HG03108 (cell line): ENCODE measurements at regions not wholly inside any gene's neighbourhood (a gene's known extent, or its start where the extent isn't known, plus 50 kb on each side); places are given as distances from the start of the nearest gene placed in this dataset.

Experiments used
- ATAC-seq: cut with Tn5 transposase; IDR thresholded peaks from one replicate; pipeline ENCODE4 v1.9.1; 2021; ENCODE audit warnings: moderate library complexity; ENCODE audit not compliant: unreplicated experiment

- ATAC-seq = no peak
Measured at GRCh38 chr20:23207826-23208540, 121.9 kb upstream of the CD93 start.

- no peak for ATAC-seq
Measured at GRCh38 chr20:23206995-23207394, 120.9 kb upstream of the CD93 start.

- no peak for ATAC-seq
Measured at GRCh38 chr20:23206061-23206460, 119.9 kb upstream of the CD93 start.

GRCh38 chr20:23205611-23206041 lies 119.5 kb upstream of the CD93 start:
- no peak for ATAC-seq

- no peak for ATAC-seq
Measured at GRCh38 chr20:23205211-23205610, 119.1 kb upstream of the CD93 start.

GRCh38 chr20:23203951-23204730 lies 118.0 kb upstream of the CD93 start:
- ATAC-seq = no peak

- no peak for ATAC-seq
Measured at GRCh38 chr20:23203310-23203709, 117.2 kb upstream of the CD93 start.

GRCh38 chr20:23201658-23202057 lies 115.5 kb upstream of the CD93 start:
- ATAC-seq = no peak

GRCh38 chr20:23200914-23201313 lies 114.8 kb upstream of the CD93 start:
- ATAC-seq = no peak

GRCh38 chr20:23200413-23200812 lies 114.3 kb upstream of the CD93 start:
- no peak for ATAC-seq

GRCh38 chr20:23199356-23199755 lies 113.2 kb upstream of the CD93 start:
- no peak for ATAC-seq

- no peak for ATAC-seq
Measured at GRCh38 chr20:23198815-23199214, 112.7 kb upstream of the CD93 start.

- no peak for ATAC-seq
Measured at GRCh38 chr20:23197836-23198235, 111.7 kb upstream of the CD93 start.

- ATAC-seq = no peak
Measured at GRCh38 chr20:23195636-23196035, 109.5 kb upstream of the CD93 start.

GRCh38 chr20:23193801-23194384 lies 107.8 kb upstream of the CD93 start:
- ATAC-seq = no peak

- no peak for ATAC-seq
Measured at GRCh38 chr20:23192469-23192868, 106.3 kb upstream of the CD93 start.

- no peak for ATAC-seq
Measured at GRCh38 chr20:23190557-23190956, 104.4 kb upstream of the CD93 start.

- no peak for ATAC-seq
Measured at GRCh38 chr20:23189854-23190253, 103.7 kb upstream of the CD93 start.

GRCh38 chr20:23189341-23189740 lies 103.2 kb upstream of the CD93 start:
- no peak for ATAC-seq

- no peak for ATAC-seq
Measured at GRCh38 chr20:23188377-23189169, 102.4 kb upstream of the CD93 start.

- ATAC-seq = no peak
Measured at GRCh38 chr20:23187751-23188150, 101.6 kb upstream of the CD93 start.
